GM12878 (cell line): ENCODE measurements at regions not wholly inside any gene's neighbourhood (a gene's known extent, or its start where the extent isn't known, plus 50 kb on each side); places are given as distances from the start of the nearest gene placed in this dataset.
A peak's percentile ranks its signal among the peaks of the same experiment; 100 is the strongest.

Experiments
- ATAC-seq: fragments of 200-7000 bp; cut with Tn5 transposase; 3 replicates; pipeline ENCODE4 v1.9.1; 2020; ENCODE audit warnings: mild to moderate bottlenecking, moderate library complexity
- BruUV-seq: library from RNA; stranded (reverse); fragments of 400-500 nt; replicated peaks from 2 replicates; lab custom pipeline; 2021; lab: Mats Ljungman, UMichigan
- CTCF ChIA-PET: fragments of 300-600 bp; sonication (Branson Sonifier 250); formaldehyde crosslinking; extraction: SDS; loops from one replicate; lab custom pipeline; 2021; ENCODE audit warnings: inconsistent platforms; lab: Yijun Ruan, JAX
- POLR2A ChIA-PET: fragments of 350-600 bp; formaldehyde crosslinking; extraction: SDS; loops from one replicate; lab custom pipeline; 2021; ENCODE audit warnings: inconsistent platforms; lab: Charles Lee
- RAD21 ChIA-PET: fragments of 300-600 bp; sonication (Branson Sonifier 250); formaldehyde crosslinking; loops from one replicate; lab custom pipeline; 2023; ENCODE audit warnings: antibody characterized with exemption; ENCODE audit not compliant: unreplicated experiment; lab: Charles Lee
- SMC1A ChIA-PET: fragments of 300-600 bp; sonication (Branson Sonifier 250); formaldehyde crosslinking; loops from one replicate; lab custom pipeline; 2023; ENCODE audit not compliant: unreplicated experiment, uncharacterized antibody; lab: Charles Lee
- DNase-seq: peaks from one replicate; pipeline ENCODE4 v3.0.0-alpha.2; 2011; ENCODE audit warnings: low read depth, low spot score
- FAIRE-seq: peaks from 3 replicates; lab custom pipeline; 2011; peaks lifted over from hg19 to GRCh38; lab: Jason Lieb, UNC
- H2AFZ ChIP-seq: 2 replicates; pipeline ENCODE4 v1.6.0; 2011; ENCODE audit warnings: low read depth, low read length, control low read depth; ENCODE audit not compliant: control insufficient read depth
- H3K27ac ChIP-seq: 2 replicates; pipeline ENCODE4 v1.5.1; 2011; ENCODE audit warnings: control low read depth; ENCODE audit not compliant: control insufficient read depth, insufficient read depth
- H3K27me3 ChIP-seq, 2 experiments: replicated peaks in 1 of 2; 2 replicates each; pipeline versions ENCODE4 v1.6.0 to v1.6.1; 2011; ENCODE audit warnings: low read length in 1 of 2; ENCODE audit not compliant: control insufficient read depth in 2 of 2, insufficient read depth in 2 of 2
- H3K36me3 ChIP-seq, 2 experiments: 2 replicates each; pipeline ENCODE4 v1.5.1; 2011; ENCODE audit warnings: low read length in 1 of 2; ENCODE audit not compliant: control insufficient read depth in 2 of 2, insufficient read depth in 2 of 2
- H3K4me1 ChIP-seq: 2 replicates; pipeline ENCODE4 v1.6.1; 2011; ENCODE audit warnings: mild to moderate bottlenecking, low read length, moderate library complexity, mixed read lengths; ENCODE audit not compliant: control insufficient read depth, insufficient read depth
- H3K4me2 ChIP-seq: 2 replicates; pipeline ENCODE4 v1.6.0; 2011; ENCODE audit warnings: control low read depth; ENCODE audit not compliant: control insufficient read depth, insufficient read depth
- H3K4me3 ChIP-seq: fragments of 200-600 bp; sonication (generic); 2 replicates; pipeline ENCODE4 v1.5.1; 2016
- H3K79me2 ChIP-seq: 2 replicates; pipeline ENCODE4 v1.6.0; 2011; ENCODE audit warnings: low read length; ENCODE audit not compliant: control insufficient read depth, insufficient read depth
- H3K9ac ChIP-seq: 2 replicates; pipeline ENCODE4 v1.8.0; 2011; ENCODE audit warnings: low read length, control low read depth, mixed read lengths; ENCODE audit not compliant: control insufficient read depth, insufficient read depth
- H3K9me3 ChIP-seq: replicated peaks from 3 replicates; pipeline ENCODE4 v1.5.1; 2011; ENCODE audit warnings: mild to moderate bottlenecking, low read length; ENCODE audit not compliant: control insufficient read depth, insufficient read depth
- H4K20me1 ChIP-seq: 2 replicates; pipeline ENCODE4 v1.6.0; 2011; ENCODE audit not compliant: control insufficient read depth, insufficient read depth
- BMI1 ChIP-seq: fragments of 450-650 bp; IDR thresholded peaks from 2 replicates; pipeline ENCODE4 v1.6.1; 2016; ENCODE audit warnings: mild to moderate bottlenecking, moderate library complexity, borderline replicate concordance
- NR2F1 ChIP-seq: fragments of 450-650 bp; conservative IDR thresholded peaks from 2 replicates; pipeline ENCODE4 v1.6.1; 2017; ENCODE audit warnings: mild to moderate bottlenecking
- RAD21 ChIP-seq: IDR thresholded peaks from 2 replicates; pipeline ENCODE4 v1.6.1; 2011; ENCODE audit warnings: mild to moderate bottlenecking, low read depth, low read length, moderate library complexity; ENCODE audit not compliant: insufficient read depth
- SMC3 ChIP-seq: IDR thresholded peaks from 2 replicates; pipeline ENCODE4 v1.6.1; 2011; ENCODE audit warnings: low read length, improper control_type of control experiment, borderline replicate concordance
- TCF7 ChIP-seq: IDR thresholded peaks from 2 replicates; pipeline ENCODE4 v1.6.1; 2014; ENCODE audit warnings: antibody characterized with exemption, borderline replicate concordance
- WGBS: methylation state at CpG from one replicate; pipeline ENCODE4 v1.1.6; 2016; ENCODE audit warnings: low lambda C conversion rate; ENCODE audit not compliant: insufficient replicate concordance, insufficient coverage; ENCODE audit errors: missing lambda C conversion rate; 5-methylcytosine and 5-hydroxymethylcytosine counted together
- in situ Hi-C: fragments of 300-500 bp; cut with MboI; formaldehyde crosslinking; loops from 9 replicates; pipeline ENCODE4 v1.14.3; 2018; ENCODE audit warnings: mixed read lengths
- intact Hi-C: fragments of 100-400 bp; cut with micrococcal nuclease; formaldehyde crosslinking; loops from one replicate; pipeline ENCODE4 v1.14.2; 2022; ENCODE audit not compliant: unreplicated experiment

GRCh38 chr11:100629671-100630070, 57.4 kb upstream of the ARHGAP42 start:
- no peak overlapping the region for H2AFZ ChIP-seq
- BruUV-seq = no TSS peak
- 0% methylated on average over 1 of the region's 1 CpG for WGBS
- H3K27ac ChIP-seq = no peak overlapping the region
- DNase-seq = no peak
- SMC1A ChIA-PET = interaction anchor here (1.5 kb wide), 1 partner anchor 11 kb away, joined by 3 read pairs; no protein-coding TSS in a partner anchor
- no peaks in the 10 kb centered on the region for H3K9me3 ChIP-seq
- no peaks in the 10 kb centered on the region for H3K27me3 ChIP-seq
- POLR2A ChIA-PET = no interaction called here
- intact Hi-C loops = no loop called here
- no peak overlapping the region for H3K4me3 ChIP-seq
- no peaks in the 10 kb centered on the region for H3K79me2 ChIP-seq
- 0 out of 2 replicates have a peak, but pooled peaks have one; percentile 11 for TF ChIP-seq SMC3
- peak; percentile 15; the same call in 1 of the 2 replicates for TF ChIP-seq RAD21
- no peak for TF ChIP-seq NR2F1
- no peaks in the 10 kb centered on the region for H3K4me1 ChIP-seq
- CTCF ChIA-PET = no interaction called here
- ATAC-seq = peak; percentile 35; the same call in 1 of the 3 replicates
- no peaks in the 10 kb centered on the region for H4K20me1 ChIP-seq
- no peaks in the 10 kb centered on the region for H3K36me3 ChIP-seq
- no peak overlapping the region for H3K9ac ChIP-seq
- no peak overlapping the region for H3K4me2 ChIP-seq
- FAIRE-seq = no peak
- RAD21 ChIA-PET = no interaction called here
- in situ Hi-C loops = no loop called here

GRCh38 chr11:100630898-100631297, 56.2 kb upstream of the ARHGAP42 start:
- SMC1A ChIA-PET = no interaction called here
- no peak overlapping the region for H3K27ac ChIP-seq
- H4K20me1 ChIP-seq = no peaks in the 10 kb centered on the region
- 45% methylated on average over 2 of the region's 2 CpGs for WGBS
- FAIRE-seq (no peak), ATAC-seq (no peak), DNase-seq (no peak)
- H3K79me2 ChIP-seq = no peaks in the 10 kb centered on the region
- H3K4me1 ChIP-seq = no peaks in the 10 kb centered on the region
- no peaks in the 10 kb centered on the region for H3K9me3 ChIP-seq
- H3K36me3 ChIP-seq = no peaks in the 10 kb centered on the region
- H3K27me3 ChIP-seq = no peaks in the 10 kb centered on the region
- intact Hi-C loops = no loop called here
- no peak overlapping the region for H3K4me2 ChIP-seq
- no peak for TF ChIP-seq NR2F1
- no peak for TF ChIP-seq BMI1
- no peak for TF ChIP-seq TCF7
- TF ChIP-seq, all 136 proteins: peak for 0
- Histone ChIP-seq H3K4me3 (no peak overlapping the region), H2AFZ (no peak overlapping the region), H3K9ac (no peak overlapping the region)
- ChIA-PET CTCF (no interaction called here), RAD21 (no interaction called here), POLR2A (no interaction called here)
- in situ Hi-C loops = no loop called here
- BruUV-seq = no TSS peak
